SK-N-SH (cell line): ENCODE measurements at regions not wholly inside any gene's neighbourhood (a gene's known extent, or its start where the extent isn't known, plus 50 kb on each side); places are given as distances from the start of the nearest gene placed in this dataset.

Source experiments
- CTCF ChIA-PET: fragments of 300-600, 350-600 bp; formaldehyde crosslinking; extraction: SDS; loops from one replicate; lab custom pipeline; 2021; lab: Yijun Ruan, JAX
- POLR2A ChIA-PET: fragments of 350-600 bp; sonication (Branson Sonifier 250); formaldehyde crosslinking; extraction: SDS; loops from one replicate; lab custom pipeline; 2020; ENCODE audit warnings: antibody characterized with exemption, inconsistent platforms; lab: Yijun Ruan, JAX
- DNase-seq: peaks from one replicate; pipeline ENCODE4 v3.0.0; 2012
- H2AFZ ChIP-seq: fragments of 200-600 bp; sonication (generic); 2 replicates; pipeline ENCODE4 v1.8.1; 2016; ENCODE audit warnings: antibody characterized with exemption, mild to moderate bottlenecking, low read depth
- H3F3A ChIP-seq: fragments of 200-600 bp; sonication (generic); replicated peaks from 2 replicates; pipeline ENCODE3; 2016; ENCODE audit warnings: antibody characterized with exemption, mild to moderate bottlenecking; ENCODE audit not compliant: insufficient read depth
- H3K27ac ChIP-seq, 2 experiments: fragments of 200-500 bp in 1 of 2; fragments of 200-600 bp in 1 of 2; sonication (Bioruptor generic) in 1 of 2; sonication (generic), shearing (Covaris generic) in 1 of 2; 2 replicates each; pipeline versions ENCODE4 v1.5.1 to v1.6.1; 2014 to 2016; ENCODE audit warnings: low read depth in 2 of 2, inconsistent platforms in 1 of 2, low read length in 1 of 2, mild to moderate bottlenecking in 1 of 2, mixed read lengths in 1 of 2
- H3K27me3 ChIP-seq: fragments of 200-600 bp; sonication (generic), shearing (Covaris generic); 2 replicates; pipeline ENCODE4 v1.6.1; 2016; ENCODE audit warnings: mixed run types; ENCODE audit not compliant: insufficient read depth
- H3K36me3 ChIP-seq, 2 experiments: fragments of 200-500 bp in 1 of 2; fragments of 200-600 bp in 1 of 2; sonication (Bioruptor generic) in 1 of 2; sonication (generic) in 1 of 2; replicated peaks in 1 of 2; 2 replicates each; pipeline versions ENCODE3 to v1.5.1; 2014 to 2016; ENCODE audit warnings: low read length in 1 of 2, mild to moderate bottlenecking in 1 of 2; ENCODE audit not compliant: insufficient read depth in 2 of 2, control insufficient read depth in 1 of 2
- H3K4me1 ChIP-seq, 2 experiments: fragments of 200-500 bp in 1 of 2; fragments of 200-600 bp in 1 of 2; sonication (Bioruptor generic) in 1 of 2; sonication (generic), shearing (Covaris generic) in 1 of 2; 2 replicates each; pipeline versions ENCODE4 v1.5.1 to v1.6.1; 2014 to 2016; ENCODE audit warnings: low read depth in 1 of 2, low read length in 1 of 2, mixed run types in 1 of 2; ENCODE audit not compliant: insufficient read depth in 2 of 2, control insufficient read depth in 1 of 2
- H3K4me2 ChIP-seq: fragments of 200-600 bp; sonication (generic), shearing (Covaris generic); 2 replicates; pipeline ENCODE4 v1.6.1; 2017; ENCODE audit warnings: mixed run types
- H3K4me3 ChIP-seq, 2 experiments: fragments of 200-500 bp in 1 of 2; fragments of 200-600 bp in 1 of 2; sonication (Bioruptor generic) in 1 of 2; sonication (generic), shearing (Covaris generic) in 1 of 2; 2 replicates each; pipeline versions ENCODE4 v1.5.1 to v1.8.1; 2014 to 2016; ENCODE audit warnings: low read depth in 2 of 2, inconsistent platforms in 1 of 2, low read length in 1 of 2, mild to moderate bottlenecking in 1 of 2, mixed read lengths in 1 of 2, moderate library complexity in 1 of 2
- H3K79me2 ChIP-seq: fragments of 200-600 bp; sonication (generic); 2 replicates; pipeline ENCODE4 v1.8.1; 2017; ENCODE audit warnings: mild to moderate bottlenecking; ENCODE audit not compliant: insufficient read depth
- H3K9ac ChIP-seq: fragments of 200-600 bp; sonication (generic); 2 replicates; pipeline ENCODE4 v1.6.1; 2017; ENCODE audit warnings: mixed run types
- H3K9me2 ChIP-seq: fragments of 200-600 bp; sonication (generic); 2 replicates; pipeline ENCODE4 v1.6.1; 2017; ENCODE audit warnings: mixed run types
- H3K9me3 ChIP-seq: fragments of 200-600 bp; sonication (generic); 2 replicates; pipeline ENCODE4 v1.6.1; 2017; ENCODE audit warnings: mixed run types, mild to moderate bottlenecking, moderate library complexity
- H4K20me1 ChIP-seq: fragments of 200-600 bp; sonication (generic); 2 replicates; pipeline ENCODE4 v1.6.1; 2017; ENCODE audit warnings: mild to moderate bottlenecking, mixed run types; ENCODE audit not compliant: insufficient read depth
- ELF1 ChIP-seq: IDR thresholded peaks from 2 replicates; pipeline ENCODE4 v1.4.0; 2012
- FOXJ3 ChIP-seq: sonication (generic); formaldehyde crosslinking; IDR thresholded peaks from 2 replicates; pipeline ENCODE4 v1.5.1; 2020; ENCODE audit warnings: mild to moderate bottlenecking, missing genetic modification reagents
- GATA2 ChIP-seq: sonication (generic); formaldehyde crosslinking; IDR thresholded peaks from 2 replicates; pipeline ENCODE4 v1.5.0; 2020; ENCODE audit warnings: mild to moderate bottlenecking, missing genetic modification reagents
- JUND ChIP-seq: IDR thresholded peaks from 2 replicates; pipeline ENCODE4 v1.4.0; 2012
- MEF2A ChIP-seq: IDR thresholded peaks from 2 replicates; pipeline ENCODE4 v1.4.0; 2012; ENCODE audit warnings: low read depth, borderline replicate concordance
- NRF1 ChIP-seq: IDR thresholded peaks from 2 replicates; pipeline ENCODE4 v1.6.1; 2012; ENCODE audit warnings: low read depth, mild to moderate bottlenecking, low read length
- RAD21 ChIP-seq: IDR thresholded peaks from 2 replicates; pipeline ENCODE4 v1.6.1; 2012; ENCODE audit warnings: mild to moderate bottlenecking, low read length
- REST ChIP-seq: IDR thresholded peaks from 2 replicates; pipeline ENCODE4 v1.6.1; 2012; ENCODE audit warnings: mild to moderate bottlenecking, low read depth, low read length, moderate library complexity
- TAF1 ChIP-seq: IDR thresholded peaks from 2 replicates; pipeline ENCODE4 v1.6.1; 2012; ENCODE audit warnings: low read depth, mild to moderate bottlenecking, low read length, moderate library complexity, borderline replicate concordance
- TEAD4 ChIP-seq: IDR thresholded peaks from 2 replicates; pipeline ENCODE4 v1.4.0; 2012; ENCODE audit warnings: mild to moderate bottlenecking, borderline replicate concordance; ENCODE audit not compliant: insufficient read depth
- WGBS: methylation state at CpG from one replicate; pipeline ENCODE4 v1.1.6; 2017; ENCODE audit warnings: low lambda C conversion rate; 5-methylcytosine and 5-hydroxymethylcytosine counted together
- TF ChIP-seq, protein P1 (sequence below): fragments of 150-350 bp; IDR thresholded peaks from 2 replicates; pipeline ENCODE4 v1.6.1; 2016; ENCODE audit warnings: mild to moderate bottlenecking, low read depth, low read length
- TF ChIP-seq, protein P2 (sequence below): IDR thresholded peaks from 2 replicates; pipeline ENCODE4 v1.4.0; 2012; ENCODE audit warnings: low read depth, borderline replicate concordance

- ChIA-PET POLR2A (no interaction called here), CTCF (interaction anchor here (1.1 to 2.8 kb wide), 3 partner anchors 11 to 1258 kb away, joined by 3 to 13 read pairs (median 4); no protein-coding TSS in a partner anchor)
- H3K36me3 ChIP-seq = no peaks in the 10 kb centered on the region
- H2AFZ ChIP-seq = no peak overlapping the region
- 87% methylated on average over 14 of the region's 14 CpGs for WGBS
- H3K9ac ChIP-seq = no peak overlapping the region
- H3K9me2 ChIP-seq = no peaks in the 10 kb centered on the region
- no peaks in the 10 kb centered on the region for H3K79me2 ChIP-seq
- H3K27me3 ChIP-seq = no peaks in the 10 kb centered on the region
- no peak for DNase-seq
- H3K4me2 ChIP-seq = no peak overlapping the region
- TF ChIP-seq ELF1 (no peak), GATA2 (CRISPR knock-in tag) (no peak), FOXJ3 (CRISPR knock-in tag) (no peak), REST (no peak), MEF2A (no peak), TEAD4 (no peak), NRF1 (no peak), JUND (no peak), RAD21 (no peak), TAF1 (no peak)
- TF ChIP-seq, protein P1, sequence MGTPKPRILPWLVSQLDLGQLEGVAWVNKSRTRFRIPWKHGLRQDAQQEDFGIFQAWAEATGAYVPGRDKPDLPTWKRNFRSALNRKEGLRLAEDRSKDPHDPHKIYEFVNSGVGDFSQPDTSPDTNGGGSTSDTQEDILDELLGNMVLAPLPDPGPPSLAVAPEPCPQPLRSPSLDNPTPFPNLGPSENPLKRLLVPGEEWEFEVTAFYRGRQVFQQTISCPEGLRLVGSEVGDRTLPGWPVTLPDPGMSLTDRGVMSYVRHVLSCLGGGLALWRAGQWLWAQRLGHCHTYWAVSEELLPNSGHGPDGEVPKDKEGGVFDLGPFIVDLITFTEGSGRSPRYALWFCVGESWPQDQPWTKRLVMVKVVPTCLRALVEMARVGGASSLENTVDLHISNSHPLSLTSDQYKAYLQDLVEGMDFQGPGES = no peak
- TF ChIP-seq, protein P2, sequence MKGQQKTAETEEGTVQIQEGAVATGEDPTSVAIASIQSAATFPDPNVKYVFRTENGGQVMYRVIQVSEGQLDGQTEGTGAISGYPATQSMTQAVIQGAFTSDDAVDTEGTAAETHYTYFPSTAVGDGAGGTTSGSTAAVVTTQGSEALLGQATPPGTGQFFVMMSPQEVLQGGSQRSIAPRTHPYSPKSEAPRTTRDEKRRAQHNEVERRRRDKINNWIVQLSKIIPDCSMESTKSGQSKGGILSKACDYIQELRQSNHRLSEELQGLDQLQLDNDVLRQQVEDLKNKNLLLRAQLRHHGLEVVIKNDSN = no peak
- 0 out of 4 replicates have a peak, but pooled peaks cover 0 to 5% of the 10 kb centered on the region in 2 experiments for H3K4me1 ChIP-seq
- H3K27ac ChIP-seq = no peak overlapping the region
- H3K4me3 ChIP-seq = no peak overlapping the region
- no peaks in the 10 kb centered on the region for H3F3A ChIP-seq
- no peaks in the 10 kb centered on the region for H3K9me3 ChIP-seq
- no peaks in the 10 kb centered on the region for H4K20me1 ChIP-seq
Observed at GRCh38 chr1:55326496-55327243, 111.5 kb upstream of the USP24 start.
